Stimulated activated naive CD8-positive, alpha-beta T cell treated with anti-CD3 and anti-CD28 coated beads, Interleukin-15, amount 100 ng/mL, for 72 hours (primary cell): ENCODE measurements at regions not wholly inside any gene's neighbourhood (a gene's known extent, or its start where the extent isn't known, plus 50 kb on each side); places are given as distances from the start of the nearest gene placed in this dataset.
"Not testable (repeated sequence)": the region's sequence is repeated elsewhere in the genome, so short reads cannot be mapped to it uniquely, and the experiment has no call there.

ENCODE experiments used
- ATAC-seq: fragments of 150-1000 bp; cut with Tn5 transposase; 2 replicates; pipeline ENCODE4 v1.10.0; 2021; ENCODE audit warnings: mild to moderate bottlenecking, moderate library complexity
- DNase-seq, 2 donors: peaks; one replicate each; pipeline ENCODE4 v3.0.0; 2021 to 2022
- H3K27ac Mint-ChIP-seq, 2 donors: one replicate each; pipeline ENCODE4 v1.8.0; 2022; ENCODE audit warnings: mild to moderate bottlenecking in 2 of 2, mixed read lengths in 2 of 2, moderate library complexity in 2 of 2
- H3K27me3 Mint-ChIP-seq: one replicate; pipeline ENCODE4 v1.8.0; 2022; ENCODE audit warnings: mixed read lengths
- H3K4me1 Mint-ChIP-seq: one replicate; pipeline ENCODE4 v1.8.0; 2022; ENCODE audit warnings: mild to moderate bottlenecking, mixed read lengths
- H3K4me3 Mint-ChIP-seq, 2 donors: one replicate each; pipeline ENCODE4 v1.8.0; 2022; ENCODE audit warnings: mild to moderate bottlenecking in 2 of 2, mixed read lengths in 2 of 2, moderate library complexity in 1 of 2
- H3K9me3 Mint-ChIP-seq, 2 donors: one replicate each; pipeline ENCODE4 v1.8.0; 2022; ENCODE audit warnings: mixed read lengths in 2 of 2

GRCh38 chr19:27822336-27822735 is 1390.6 kb downstream of the UQCRFS1 start:
- no peak overlapping the region for H3K27ac Mint-ChIP-seq
- ATAC-seq: no peak

GRCh38 chr19:27821418-27822018 is 1391.4 kb downstream of the UQCRFS1 start:
- Mint-ChIP-seq H3K27ac (no peak overlapping the region), H3K9me3 (peaks cover 40 to 51% of the 10 kb centered on the region in 2 donors), H3K4me3 (no peak overlapping the region)

More at GRCh38 chr19:27822336-27822735, 1390.6 kb downstream of the UQCRFS1 start:
- H3K27me3 Mint-ChIP-seq: no peaks in the 10 kb centered on the region
- no peak overlapping the region for H3K4me3 Mint-ChIP-seq
- no peaks in the 10 kb centered on the region for H3K4me1 Mint-ChIP-seq
- no peak for DNase-seq
- peaks cover 33 to 43% of the 10 kb centered on the region in 2 donors for H3K9me3 Mint-ChIP-seq

GRCh38 chr19:27815985-27816384 is 1397.0 kb downstream of the UQCRFS1 start:
- H3K27me3 Mint-ChIP-seq: no peaks in the 10 kb centered on the region

More at GRCh38 chr19:27821418-27822018, 1391.4 kb downstream of the UQCRFS1 start:
- DNase-seq (no peak), ATAC-seq (no peak)
- no peaks in the 10 kb centered on the region for H3K27me3 Mint-ChIP-seq
- H3K4me1 Mint-ChIP-seq: no peaks in the 10 kb centered on the region

GRCh38 chr19:27814834-27815233 is 1398.1 kb downstream of the UQCRFS1 start:
- H3K27ac Mint-ChIP-seq, H3K4me1 Mint-ChIP-seq: not testable (repeated sequence)

More at GRCh38 chr19:27815985-27816384, 1397.0 kb downstream of the UQCRFS1 start:
- Mint-ChIP-seq H3K4me1 (no peaks in the 10 kb centered on the region), H3K27ac (no peak overlapping the region), H3K9me3 (peaks cover 47 to 51% of the 10 kb centered on the region in 2 donors), H3K4me3 (no peak overlapping the region)
- ATAC-seq (no peak), DNase-seq (no peak)

DNA sequence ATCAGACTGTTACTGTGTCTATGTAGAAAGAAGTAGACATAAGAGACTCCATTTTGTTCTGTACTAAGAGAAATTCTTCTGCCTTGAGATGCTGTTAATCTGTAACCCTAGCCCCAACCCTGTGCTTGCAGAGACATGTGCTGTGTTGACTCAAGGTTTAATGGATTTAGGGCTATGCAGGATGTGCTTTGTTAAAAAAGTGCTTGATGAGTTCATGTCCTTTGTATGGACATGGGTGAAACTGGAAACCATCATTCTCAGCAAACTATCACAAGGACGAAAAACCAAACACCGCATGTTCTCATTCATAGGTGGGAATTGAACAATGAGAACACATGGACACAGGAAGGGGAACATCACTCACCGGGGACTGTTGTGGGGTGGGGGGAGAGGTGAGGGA is 1398.7 kb downstream of the UQCRFS1 start:
- not testable (repeated sequence) for H3K27ac Mint-ChIP-seq, H3K4me3 Mint-ChIP-seq, DNase-seq, H3K4me1 Mint-ChIP-seq, H3K27me3 Mint-ChIP-seq, ATAC-seq
- H3K9me3 Mint-ChIP-seq: peaks cover 48 to 49% of the 10 kb centered on the region in 2 donors

More at GRCh38 chr19:27814834-27815233, 1398.1 kb downstream of the UQCRFS1 start:
- not testable (repeated sequence) for H3K27me3 Mint-ChIP-seq, H3K4me3 Mint-ChIP-seq, DNase-seq, ATAC-seq
- H3K9me3 Mint-ChIP-seq: peaks cover 48 to 49% of the 10 kb centered on the region in 2 donors

GRCh38 chr19:27806471-27807070 is 1406.4 kb downstream of the UQCRFS1 start:
- no peak overlapping the region for H3K27ac Mint-ChIP-seq
- H3K4me1 Mint-ChIP-seq: no peaks in the 10 kb centered on the region
- H3K9me3 Mint-ChIP-seq: peaks cover 22 to 32% of the 10 kb centered on the region in 2 donors
- H3K27me3 Mint-ChIP-seq: no peaks in the 10 kb centered on the region
- H3K4me3 Mint-ChIP-seq: no peak overlapping the region
- ATAC-seq (no peak), DNase-seq (no peak)

GRCh38 chr19:27805848-27806247 is 1407.1 kb downstream of the UQCRFS1 start:
- H3K4me1 Mint-ChIP-seq: no peaks in the 10 kb centered on the region
- H3K27ac Mint-ChIP-seq: no peak overlapping the region
- no peaks in the 10 kb centered on the region for H3K27me3 Mint-ChIP-seq
- H3K4me3 Mint-ChIP-seq: no peak overlapping the region
- no peak for DNase-seq
- peaks cover 23 to 32% of the 10 kb centered on the region in 2 donors for H3K9me3 Mint-ChIP-seq
- no peak for ATAC-seq

DNA sequence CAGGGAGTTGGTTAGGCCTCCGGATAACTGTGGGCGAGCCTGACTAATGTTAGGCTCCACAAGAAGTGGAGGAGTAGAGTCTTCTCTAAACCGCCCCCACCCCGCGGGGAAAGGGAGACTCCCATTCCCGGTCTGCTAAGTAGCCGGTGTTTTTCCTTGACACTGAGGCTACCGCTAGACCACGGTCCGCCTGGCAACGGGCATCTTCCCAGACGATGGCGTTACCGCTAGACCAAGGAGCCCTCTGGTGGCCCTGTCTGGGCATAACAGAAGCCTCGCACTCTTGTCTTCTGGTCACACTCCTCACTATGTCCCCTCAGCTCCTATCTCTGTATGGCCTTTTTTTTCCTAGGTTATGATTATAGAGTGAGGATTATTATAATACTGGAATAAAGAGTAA is 1410.7 kb downstream of the UQCRFS1 start:
- H3K4me1 Mint-ChIP-seq, H3K4me3 Mint-ChIP-seq, DNase-seq, H3K27me3 Mint-ChIP-seq, ATAC-seq, H3K27ac Mint-ChIP-seq: not testable (repeated sequence)
- peaks cover 12 to 17% of the 10 kb centered on the region in 2 donors for H3K9me3 Mint-ChIP-seq

DNA sequence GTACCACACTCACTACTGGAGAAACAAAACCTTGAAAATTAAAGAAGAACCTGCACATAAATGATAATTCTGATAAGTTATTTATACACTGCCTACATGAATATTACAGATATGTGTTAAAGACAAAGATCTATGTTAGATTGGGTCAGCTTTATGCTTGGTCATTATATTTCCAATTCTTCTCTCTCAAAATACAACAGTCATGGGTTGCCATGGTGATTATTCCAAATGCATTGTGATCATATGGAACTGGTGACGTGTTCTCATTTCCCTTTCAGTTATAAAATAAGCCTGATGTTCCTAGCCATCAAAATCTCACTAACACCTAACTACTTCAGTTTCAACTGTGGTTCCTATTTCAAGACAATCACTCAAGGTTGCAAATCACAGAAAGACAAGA is 1416.4 kb downstream of the UQCRFS1 start:
- no peak overlapping the region for H3K4me3 Mint-ChIP-seq
- H3K9me3 Mint-ChIP-seq: peaks cover 0 to 1% of the 10 kb centered on the region in 2 donors
- no peak overlapping the region for H3K27ac Mint-ChIP-seq
- ATAC-seq (no peak), DNase-seq (no peak)
- H3K27me3 Mint-ChIP-seq: no peaks in the 10 kb centered on the region
- H3K4me1 Mint-ChIP-seq: peaks cover 11% of the 10 kb centered on the region

DNA sequence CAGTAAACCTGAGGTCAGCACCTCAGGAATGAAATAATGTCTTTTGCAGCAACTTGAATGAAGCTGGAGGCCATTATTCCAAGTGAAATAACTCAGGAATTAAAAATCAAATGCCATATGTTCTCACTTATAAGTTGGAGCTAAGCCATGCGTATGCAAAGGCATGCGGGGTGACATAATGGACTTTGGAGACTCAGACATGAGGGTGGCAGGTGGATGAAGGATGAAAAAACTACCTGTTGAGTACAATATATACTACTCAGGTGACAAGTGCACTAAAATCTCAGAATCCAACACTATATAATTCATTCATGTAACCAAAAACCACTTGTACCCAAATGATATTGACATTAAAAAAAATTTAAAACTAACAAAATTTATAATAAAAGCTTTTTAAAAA is 1416.9 kb downstream of the UQCRFS1 start:
- H3K4me3 Mint-ChIP-seq: no peak overlapping the region
- no peak for ATAC-seq
- no peaks in the 10 kb centered on the region for H3K27me3 Mint-ChIP-seq
- no peak overlapping the region for H3K27ac Mint-ChIP-seq
- DNase-seq: no peak
- no peaks in the 10 kb centered on the region for H3K9me3 Mint-ChIP-seq
- H3K4me1 Mint-ChIP-seq: peaks cover 12% of the 10 kb centered on the region

DNA sequence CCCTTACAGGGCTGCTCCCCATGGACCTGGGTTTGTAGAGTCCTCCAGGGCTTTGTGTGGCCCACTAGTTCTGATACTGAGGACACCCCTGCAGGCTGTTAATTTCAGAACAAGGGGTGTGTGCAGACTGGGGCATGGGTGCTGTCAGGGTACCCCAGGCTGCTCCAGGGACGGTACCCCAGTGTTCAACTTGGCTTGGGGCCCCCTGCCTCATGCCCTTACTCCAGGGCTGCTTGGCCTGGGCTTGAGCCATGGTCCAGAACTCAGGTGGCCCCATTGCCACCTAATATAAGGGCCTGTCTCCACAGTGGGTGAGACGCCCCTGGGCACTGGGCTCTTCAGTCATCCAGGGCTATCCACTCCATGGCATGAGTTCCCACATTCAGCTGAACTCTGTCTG is 1417.6 kb downstream of the UQCRFS1 start:
- H3K9me3 Mint-ChIP-seq: no peaks in the 10 kb centered on the region
- H3K27ac Mint-ChIP-seq: peak overlapping the region in 1 of 2 donors; percentile 12
- peak overlapping the region in 1 of 2 donors; percentile 46 for H3K4me3 Mint-ChIP-seq
- DNase-seq (no peak), ATAC-seq (no peak)
- no peaks in the 10 kb centered on the region for H3K27me3 Mint-ChIP-seq
- peaks cover 18% of the 10 kb centered on the region for H3K4me1 Mint-ChIP-seq

GRCh38 chr19:27794494-27795042 is 1418.4 kb downstream of the UQCRFS1 start:
- peak overlapping the region; percentile 90 to 96 for H3K4me3 Mint-ChIP-seq
- peak overlapping the region; percentile 96 to 97 for H3K27ac Mint-ChIP-seq
- H3K4me1 Mint-ChIP-seq: peaks cover 18% of the 10 kb centered on the region
- H3K9me3 Mint-ChIP-seq: no peaks in the 10 kb centered on the region
- DNase-seq (no peak), ATAC-seq (no peak)
- H3K27me3 Mint-ChIP-seq: no peaks in the 10 kb centered on the region

DNA sequence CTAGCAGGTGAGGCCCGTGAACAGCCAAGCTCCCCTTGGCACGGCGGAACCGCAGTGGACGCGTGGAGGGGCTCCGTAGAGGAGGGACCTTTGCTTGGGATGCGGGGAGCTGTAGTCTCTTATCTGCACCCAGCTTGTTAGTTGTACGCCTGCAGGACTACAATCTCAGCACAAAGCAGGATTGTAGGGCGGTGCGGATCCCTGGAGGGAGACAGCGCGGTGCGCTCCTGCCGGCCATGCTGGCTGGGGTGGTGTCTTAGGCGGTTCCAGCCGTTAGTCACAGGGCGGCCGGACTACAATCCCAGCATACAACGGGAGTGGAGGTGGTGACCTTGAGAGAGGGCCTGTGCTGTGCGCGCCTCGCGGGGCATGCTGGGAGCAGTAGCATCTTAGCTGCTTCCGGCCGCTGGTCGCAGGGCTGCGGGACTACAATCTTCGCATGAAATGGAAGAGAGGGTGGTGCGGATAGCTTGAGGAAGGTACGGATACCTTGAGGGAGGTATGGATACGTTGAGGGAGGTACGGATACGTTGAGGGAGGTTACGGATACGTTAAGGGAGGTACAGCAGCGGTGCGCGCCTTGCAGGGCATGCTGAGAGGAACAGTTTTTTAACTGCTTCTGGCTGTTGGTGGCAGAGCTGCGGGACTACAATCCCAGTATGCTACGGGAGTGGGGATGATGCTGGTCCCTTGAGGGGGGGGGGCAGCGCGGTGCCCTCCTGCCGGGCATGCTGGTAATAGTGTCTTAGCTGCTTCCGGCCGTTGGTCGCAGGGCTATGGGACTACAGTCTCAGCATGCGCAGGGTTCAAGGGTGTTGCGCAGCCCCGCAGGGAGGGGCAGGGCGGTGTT is 1419.1 kb downstream of the UQCRFS1 start:
- Mint-ChIP-seq H3K4me3 (peak overlapping the region; percentile 90 to 96), H3K9me3 (no peaks in the 10 kb centered on the region), H3K27ac (peak overlapping the region; percentile 95 to 97), H3K4me1 (peaks cover 18% of the 10 kb centered on the region), H3K27me3 (no peaks in the 10 kb centered on the region)
- ATAC-seq: peak; percentile 95
- peak; percentile 86 to 92 for DNase-seq

GRCh38 chr19:27793128-27793643 is 1419.8 kb downstream of the UQCRFS1 start:
- no peaks in the 10 kb centered on the region for H3K27me3 Mint-ChIP-seq
- DNase-seq (peak; percentile 72 to 83), ATAC-seq (peak; percentile 89)
- peaks cover 20% of the 10 kb centered on the region for H3K4me1 Mint-ChIP-seq
- peak overlapping the region; percentile 95 to 97 for H3K27ac Mint-ChIP-seq
- H3K9me3 Mint-ChIP-seq: peaks cover 1% of the 10 kb centered on the region in 2 donors
- peak overlapping the region; percentile 90 to 96 for H3K4me3 Mint-ChIP-seq

DNA sequence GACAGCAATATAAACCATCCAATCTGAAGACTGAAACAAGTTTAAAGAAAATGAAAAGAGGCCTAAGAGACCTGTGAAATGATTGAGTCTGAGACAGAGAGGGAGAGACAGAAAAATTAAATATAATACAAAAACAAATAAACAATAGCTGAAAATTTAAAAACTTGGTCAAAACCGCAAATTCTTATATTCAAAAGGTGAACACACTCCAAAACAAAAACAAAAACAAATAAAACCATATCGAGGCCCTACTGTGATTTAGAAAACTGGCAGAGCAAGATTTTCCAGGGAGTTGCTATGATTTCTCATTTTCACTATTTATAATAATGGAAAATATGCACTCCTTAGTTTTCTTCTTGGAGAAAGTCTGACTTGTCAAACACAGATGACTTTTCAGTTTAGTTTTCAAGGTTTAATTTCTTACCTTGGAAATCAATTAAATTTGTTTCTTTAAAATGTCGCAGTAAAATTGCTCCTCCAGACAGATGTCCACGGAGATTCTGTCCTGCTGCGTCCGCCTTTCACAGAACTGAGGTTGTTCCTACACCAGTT is 1420.3 kb downstream of the UQCRFS1 start:
- Mint-ChIP-seq H3K27ac (peak overlapping the region; percentile 95 to 97), H3K4me1 (peaks cover 25% of the 10 kb centered on the region), H3K4me3 (peak overlapping the region; percentile 90 to 96), H3K27me3 (no peaks in the 10 kb centered on the region), H3K9me3 (peaks cover 5 to 7% of the 10 kb centered on the region in 2 donors)
- ATAC-seq: no peak
- no peak for DNase-seq
